HL-60/S4 treated with retinoic acid at 250 ng/mL for 4 days and 3 days (cell line): ENCODE measurements at regions not wholly inside any gene's neighbourhood (a gene's known extent, or its start where the extent isn't known, plus 50 kb on each side); places are given as distances from the start of the nearest gene placed in this dataset.
"Not testable (repeated sequence)": the region's sequence is repeated elsewhere in the genome, so short reads cannot be mapped to it uniquely, and the experiment has no call there.

ENCODE experiments used
- in situ Hi-C: fragments of 300-500 bp; cut with MboI; formaldehyde crosslinking; loops from 2 replicates; pipeline ENCODE4 v1.7.0; 2022; ENCODE audit warnings: low sequenced_read_pairs

GRCh38 chr10:28892818-28893547 lies 215.7 kb downstream of the BAMBI start:
- in situ Hi-C loops, result no loop called here

DNA sequence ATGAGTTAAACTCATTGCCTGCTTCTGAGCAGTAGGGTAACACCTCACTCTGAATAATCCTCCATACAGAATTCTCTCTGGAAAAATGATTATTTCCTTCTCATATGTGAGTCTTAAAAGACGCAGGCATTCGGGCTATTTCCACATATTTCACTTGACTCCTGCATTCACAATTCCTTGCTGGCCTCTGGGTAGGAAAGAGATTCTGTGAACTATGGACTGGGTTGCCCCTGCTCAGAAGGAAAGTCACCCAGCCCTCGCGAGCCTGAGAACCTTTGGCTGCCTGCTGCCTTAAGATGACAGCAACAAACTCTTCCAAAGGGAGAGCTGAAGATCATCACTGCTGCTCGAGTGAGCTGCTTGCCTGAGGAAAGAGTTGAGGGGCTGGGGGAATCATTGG lies 216.8 kb downstream of the BAMBI start:
- in situ Hi-C loops, result no loop called here

GRCh38 chr10:28895671-28896070 lies 218.3 kb downstream of the BAMBI start:
- in situ Hi-C loops, result not testable (repeated sequence)

- in situ Hi-C loops, result not testable (repeated sequence)
Observed at GRCh38 chr10:28896791-28897409, 219.6 kb downstream of the BAMBI start.

DNA sequence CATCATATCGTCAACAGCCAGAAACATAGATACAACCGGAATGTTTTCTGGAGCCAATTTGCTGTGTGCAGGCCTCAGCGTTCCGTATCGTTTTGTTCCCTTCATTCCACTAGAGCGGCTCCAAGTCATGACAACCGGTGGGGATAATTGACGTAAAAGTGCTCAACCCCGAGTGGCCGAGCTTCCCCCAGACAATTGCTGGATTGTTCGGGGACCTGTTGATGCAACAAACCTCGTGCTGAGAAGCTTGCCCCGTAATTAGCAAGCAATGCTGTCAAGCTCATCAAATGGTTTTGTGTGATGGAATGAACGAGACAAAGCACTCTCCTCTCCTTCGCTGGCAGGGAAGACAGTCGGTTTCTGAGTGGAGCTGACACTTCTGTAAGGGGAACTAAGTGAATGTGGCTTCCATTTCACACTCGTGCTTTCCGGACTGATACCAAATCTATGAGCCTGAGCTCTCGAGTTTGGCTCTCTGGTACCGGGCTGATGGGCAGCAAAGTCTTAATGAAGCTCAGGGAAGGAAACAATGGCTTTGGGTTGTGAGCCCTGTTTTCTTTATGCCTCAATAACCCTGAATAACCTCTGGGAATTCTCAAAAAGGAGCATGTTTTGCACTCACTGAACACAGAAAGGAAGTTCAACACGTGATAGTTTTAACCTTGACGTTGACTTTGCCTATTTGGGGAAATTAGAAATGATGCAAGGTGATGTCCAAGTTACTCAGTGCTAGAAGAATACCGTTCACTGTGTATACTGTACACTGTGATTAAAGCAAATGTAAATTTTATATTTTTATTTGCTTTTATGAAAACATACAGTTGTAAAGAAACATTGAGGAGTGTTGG lies 220.5 kb downstream of the BAMBI start:
- in situ Hi-C loops, result no loop called here

- in situ Hi-C loops, result no loop called here
Observed at GRCh38 chr10:28902215-28902614, 224.9 kb downstream of the BAMBI start.

DNA sequence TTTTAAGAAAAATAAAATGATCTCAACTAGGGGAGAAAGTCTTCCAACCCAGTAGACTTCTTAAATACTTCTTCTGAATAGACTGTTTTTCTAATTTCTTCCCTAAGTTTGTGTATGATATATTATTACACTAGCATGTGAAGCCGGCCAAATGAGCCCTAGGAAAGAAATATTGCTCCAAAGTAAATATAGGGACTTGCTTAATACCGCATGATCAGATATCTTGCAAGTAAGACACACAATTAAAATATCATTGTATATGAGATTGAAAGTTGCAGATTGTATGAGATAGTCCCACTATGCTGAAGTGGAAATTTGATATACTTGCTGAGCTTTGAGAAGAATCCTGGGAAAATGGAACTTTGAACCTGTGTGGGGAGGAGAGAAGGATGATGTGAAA lies 225.7 kb downstream of the BAMBI start:
- in situ Hi-C loops, result no loop called here

GRCh38 chr10:28903736-28904135 lies 226.4 kb downstream of the BAMBI start:
- in situ Hi-C loops, result no loop called here

DNA sequence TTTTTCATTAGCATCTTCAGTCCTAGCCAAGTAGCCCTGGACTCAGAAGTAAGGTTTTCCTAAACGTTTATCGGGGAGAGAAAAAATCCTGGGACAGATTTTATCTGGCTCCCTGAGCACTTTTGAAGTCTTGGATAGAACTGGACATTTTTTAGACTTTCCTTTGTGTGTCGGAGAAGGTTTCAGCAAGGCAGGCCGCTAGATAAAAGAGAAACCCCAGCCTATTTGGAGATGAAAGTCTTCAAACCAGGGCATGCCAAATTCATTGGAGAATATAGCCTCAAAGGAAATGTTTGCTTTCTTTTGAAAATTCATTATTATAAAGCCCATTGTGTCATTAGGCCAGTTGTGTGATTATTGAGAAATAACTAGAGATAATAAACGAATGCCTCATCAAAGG lies 228.1 kb downstream of the BAMBI start:
- in situ Hi-C loops, result no loop called here

DNA sequence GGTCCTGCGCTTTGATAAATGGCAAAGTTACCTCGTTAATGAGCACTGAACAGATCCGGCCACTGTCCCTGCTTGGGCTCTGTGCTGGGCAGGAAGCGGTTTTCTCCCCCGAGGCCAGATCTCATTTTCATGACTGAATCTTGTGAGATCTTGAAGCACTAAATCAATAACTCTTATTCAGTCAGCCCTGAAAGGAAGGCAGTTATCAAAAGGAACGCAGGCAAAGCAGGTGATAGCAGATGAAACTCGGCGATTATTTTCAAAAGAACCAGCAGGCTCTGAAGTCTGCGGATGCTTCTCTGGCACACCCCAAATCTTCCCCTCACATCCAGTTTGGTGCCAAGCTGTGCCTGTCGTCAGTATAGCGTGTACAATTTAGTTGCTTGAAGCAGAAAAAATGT lies 228.7 kb downstream of the BAMBI start:
- in situ Hi-C loops, result no loop called here

DNA sequence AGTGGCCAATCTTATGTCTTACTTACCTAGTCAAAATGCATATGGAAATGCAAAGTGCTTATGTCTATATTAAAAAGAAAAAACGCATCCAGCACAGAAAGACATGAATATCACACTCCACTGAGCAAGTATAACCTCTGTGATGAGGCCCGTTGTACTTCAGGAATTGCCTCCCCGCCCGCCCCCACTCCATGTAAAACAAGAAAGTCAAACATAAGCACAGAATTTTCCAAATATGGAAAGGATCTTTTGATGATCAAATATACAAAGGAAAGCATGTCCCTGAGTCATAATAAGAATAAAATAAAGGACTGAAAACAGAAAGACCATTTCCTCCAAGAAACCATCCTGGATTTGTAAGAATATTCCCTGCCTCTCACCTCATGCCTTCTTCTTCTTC lies 229.1 kb downstream of the BAMBI start:
- in situ Hi-C loops, result no loop called here

GRCh38 chr10:28906934-28907333 lies 229.6 kb downstream of the BAMBI start:
- in situ Hi-C loops, result no loop called here

GRCh38 chr10:28909875-28910274 lies 232.6 kb downstream of the BAMBI start:
- in situ Hi-C loops, result no loop called here

DNA sequence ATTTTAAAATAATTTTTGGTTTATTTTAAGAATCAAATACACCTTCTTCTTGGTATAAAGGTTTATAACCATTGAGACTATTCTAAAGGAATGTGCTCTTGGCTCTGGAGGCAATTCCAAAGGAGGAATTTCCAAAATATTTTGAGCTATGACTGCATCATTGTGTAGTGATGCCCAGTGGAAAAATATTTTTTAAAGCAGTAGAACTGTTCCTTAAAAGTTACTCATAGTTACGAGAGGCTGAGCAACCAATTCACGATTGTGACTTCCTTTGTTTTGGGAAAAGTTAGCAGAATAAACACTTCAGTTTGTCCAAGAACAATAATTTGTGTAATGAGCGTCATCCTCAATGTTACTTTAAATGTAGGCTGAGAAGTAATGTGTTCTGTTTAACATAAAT lies 233.6 kb downstream of the BAMBI start:
- in situ Hi-C loops, result no loop called here

GRCh38 chr10:28911511-28911910 lies 234.2 kb downstream of the BAMBI start:
- in situ Hi-C loops, result not testable (repeated sequence)

DNA sequence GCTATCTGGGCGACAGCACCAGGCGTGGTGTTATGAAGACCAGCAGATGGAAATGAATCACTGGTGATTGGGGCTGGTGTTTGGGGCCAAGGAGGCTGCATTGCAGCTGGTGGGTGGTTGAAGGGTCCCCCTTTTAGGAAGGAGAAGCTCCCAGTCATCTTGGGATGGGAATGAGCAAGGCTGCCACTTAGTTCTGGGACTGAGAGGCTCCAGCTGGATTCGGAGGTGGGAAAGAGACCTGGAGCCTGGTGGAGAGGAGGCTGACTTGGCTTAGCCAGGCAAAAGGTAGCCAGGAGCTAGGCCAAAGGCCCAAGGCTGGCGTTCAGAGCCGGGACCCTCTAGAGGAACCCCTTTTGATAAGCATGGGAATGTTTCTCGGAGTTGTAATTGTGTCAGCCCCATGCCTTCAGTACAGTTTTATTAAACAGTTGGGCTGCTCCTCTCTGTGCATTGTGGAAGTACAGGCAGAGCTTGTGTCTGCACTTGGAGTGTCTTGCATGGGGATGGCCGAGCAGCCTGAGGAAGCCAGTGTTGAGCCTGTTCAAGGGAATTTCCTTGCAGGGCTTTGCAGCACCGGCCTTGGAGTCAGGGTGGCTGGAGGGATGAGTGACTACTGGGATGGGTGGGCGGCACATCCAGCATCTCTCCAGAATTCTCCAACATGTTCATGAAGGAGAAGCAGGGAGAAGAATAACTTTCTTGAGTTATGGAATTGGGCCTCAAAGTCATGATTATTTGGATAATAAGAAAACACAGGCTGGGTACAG lies 234.9 kb downstream of the BAMBI start:
- in situ Hi-C loops, result no loop called here

GRCh38 chr10:28913436-28914237 lies 236.3 kb downstream of the BAMBI start:
- in situ Hi-C loops, result no loop called here

DNA sequence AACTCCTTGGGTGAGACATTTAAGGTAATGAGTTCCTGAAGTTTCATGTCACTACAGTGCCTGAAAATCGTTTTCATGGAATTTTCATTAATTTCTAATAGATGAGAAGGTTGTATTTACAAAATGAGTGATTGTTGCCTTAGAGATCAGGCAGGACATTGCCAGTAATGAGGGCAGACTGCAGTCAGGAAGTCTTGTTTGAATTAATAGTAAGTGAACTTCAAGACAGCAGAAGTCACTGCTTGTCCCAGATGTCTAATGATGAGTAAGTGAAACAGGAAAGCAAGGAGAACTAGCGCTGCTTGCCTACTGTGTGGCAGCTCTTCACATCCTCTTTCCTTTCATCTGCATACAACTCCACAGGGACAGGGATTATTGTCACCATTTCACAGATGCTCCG lies 237.4 kb downstream of the BAMBI start:
- in situ Hi-C loops, result no loop called here

DNA sequence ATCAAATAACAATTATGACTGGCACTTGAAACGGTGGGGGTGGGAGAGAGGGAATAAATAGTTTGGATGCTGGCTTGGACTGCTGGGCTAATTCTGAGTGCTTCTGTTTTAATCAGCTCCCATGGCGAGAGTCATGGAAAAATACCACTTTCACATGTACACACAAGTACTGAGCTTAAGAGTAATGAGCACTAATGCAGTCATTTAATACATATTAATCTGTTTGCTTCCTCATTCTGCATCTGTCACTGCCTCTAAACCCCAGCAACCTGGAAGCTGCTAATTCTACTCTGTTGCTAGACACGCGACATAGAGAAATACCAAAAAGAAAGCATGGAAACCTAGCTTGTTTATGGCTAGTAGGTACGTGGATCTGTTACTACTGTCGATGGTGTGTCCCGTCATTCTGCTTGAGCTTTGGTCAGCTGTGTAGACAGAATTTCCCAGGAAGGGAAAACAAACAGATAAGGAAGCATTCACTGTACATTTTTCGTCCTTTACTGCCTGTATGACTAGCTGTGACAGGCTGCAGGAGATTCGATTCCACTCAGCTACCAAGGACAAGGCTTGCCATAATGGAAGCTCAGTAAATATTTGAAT lies 238.8 kb downstream of the BAMBI start:
- in situ Hi-C loops, result no loop called here

DNA sequence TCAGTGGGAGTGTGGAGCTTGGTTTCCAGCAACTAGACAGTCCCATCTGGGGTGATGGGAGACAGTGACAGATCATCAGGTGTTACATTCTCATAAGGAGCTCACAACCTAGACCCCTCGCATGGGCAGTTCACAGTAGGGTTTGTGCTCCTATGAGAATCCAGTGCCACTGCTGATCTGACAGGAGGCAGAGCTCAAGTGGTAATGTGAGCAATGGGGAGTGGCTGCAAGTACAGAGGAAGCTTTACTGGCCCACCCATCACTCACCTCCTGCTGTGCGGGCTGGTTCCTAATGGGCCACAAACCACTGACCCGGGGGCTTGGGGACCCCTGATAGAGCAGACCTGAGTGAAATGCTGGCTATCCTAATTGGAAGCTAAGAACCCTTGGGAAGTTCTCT lies 242.8 kb downstream of the BAMBI start:
- in situ Hi-C loops, result no loop called here
